ENCODE measurements at regions not wholly inside any gene's neighbourhood (a gene's known extent, or its start where the extent isn't known, plus 50 kb on each side); places are given as distances from the start of the nearest gene placed in this dataset.

DNA sequence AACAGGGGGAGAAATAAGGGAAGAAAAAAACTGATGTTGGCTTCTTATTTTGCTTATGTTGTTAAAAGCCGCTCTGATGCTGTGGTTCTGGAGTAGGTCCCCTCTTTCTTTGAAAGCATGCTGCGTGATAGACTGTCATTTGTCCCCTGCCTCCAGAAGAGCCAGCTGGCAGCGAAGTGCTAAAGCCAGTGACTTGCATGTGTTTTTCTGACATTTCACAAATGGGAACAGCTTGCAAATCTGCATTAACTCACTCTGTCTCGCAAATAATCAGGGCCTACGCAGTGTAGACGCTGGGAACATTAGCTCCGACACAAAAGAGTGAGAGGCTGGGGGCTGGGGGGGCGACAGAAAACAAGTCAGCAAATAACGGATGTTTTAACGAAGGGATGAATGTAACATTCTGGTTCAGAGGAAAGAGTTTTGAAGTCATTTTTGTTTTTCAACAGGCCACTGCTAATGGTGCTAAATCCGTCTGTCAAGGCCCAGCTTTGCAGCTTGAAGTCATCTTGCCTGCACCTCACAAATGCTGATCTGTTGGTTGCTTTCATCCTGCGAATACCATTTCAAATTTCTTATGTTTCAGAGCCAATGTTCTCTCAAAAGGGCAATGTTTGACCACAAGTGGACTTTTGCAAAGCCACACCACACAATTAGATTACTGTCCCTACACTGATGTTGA, 68.8 kb upstream of the PIK3C3 start (continued):
- TF ChIP-seq, protein P1, sequence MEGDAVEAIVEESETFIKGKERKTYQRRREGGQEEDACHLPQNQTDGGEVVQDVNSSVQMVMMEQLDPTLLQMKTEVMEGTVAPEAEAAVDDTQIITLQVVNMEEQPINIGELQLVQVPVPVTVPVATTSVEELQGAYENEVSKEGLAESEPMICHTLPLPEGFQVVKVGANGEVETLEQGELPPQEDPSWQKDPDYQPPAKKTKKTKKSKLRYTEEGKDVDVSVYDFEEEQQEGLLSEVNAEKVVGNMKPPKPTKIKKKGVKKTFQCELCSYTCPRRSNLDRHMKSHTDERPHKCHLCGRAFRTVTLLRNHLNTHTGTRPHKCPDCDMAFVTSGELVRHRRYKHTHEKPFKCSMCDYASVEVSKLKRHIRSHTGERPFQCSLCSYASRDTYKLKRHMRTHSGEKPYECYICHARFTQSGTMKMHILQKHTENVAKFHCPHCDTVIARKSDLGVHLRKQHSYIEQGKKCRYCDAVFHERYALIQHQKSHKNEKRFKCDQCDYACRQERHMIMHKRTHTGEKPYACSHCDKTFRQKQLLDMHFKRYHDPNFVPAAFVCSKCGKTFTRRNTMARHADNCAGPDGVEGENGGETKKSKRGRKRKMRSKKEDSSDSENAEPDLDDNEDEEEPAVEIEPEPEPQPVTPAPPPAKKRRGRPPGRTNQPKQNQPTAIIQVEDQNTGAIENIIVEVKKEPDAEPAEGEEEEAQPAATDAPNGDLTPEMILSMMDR (conservative IDR thresholded peaks at IDR 0.05; ENCODE audit: low read depth in 2 of 2) = no peak
- no peak for TF ChIP-seq CREB1 (CRISPR knock-in tag; IDR thresholded peaks at IDR 0.05; ENCODE audit: low read depth)
- no peak for TF ChIP-seq NANOG (IDR thresholded peaks at IDR 0.05; ENCODE audit: borderline replicate concordance)
- no peak for TF ChIP-seq STAT1 (IDR thresholded peaks at IDR 0.05; ENCODE audit: unreplicated experiment)

DNA sequence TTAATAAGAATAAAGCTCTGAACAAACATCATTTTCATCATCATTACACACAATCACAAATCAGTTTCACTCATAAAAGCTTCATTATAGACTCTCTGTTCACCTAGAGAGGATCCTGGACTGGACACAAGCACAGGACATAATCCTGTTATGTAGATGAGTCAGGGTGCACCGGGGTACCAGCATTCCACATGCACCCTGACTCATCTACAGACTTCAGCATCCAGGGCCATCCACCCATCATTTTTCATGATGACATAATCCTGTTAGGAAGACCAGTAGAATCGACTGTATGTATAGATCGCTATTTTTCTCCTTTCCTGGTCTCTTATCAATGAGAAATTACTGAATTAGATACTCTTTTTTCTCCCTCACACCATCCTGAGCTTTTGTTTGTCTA, 73.7 kb upstream of the PIK3C3 start:
- TF ChIP-seq, protein P2, sequence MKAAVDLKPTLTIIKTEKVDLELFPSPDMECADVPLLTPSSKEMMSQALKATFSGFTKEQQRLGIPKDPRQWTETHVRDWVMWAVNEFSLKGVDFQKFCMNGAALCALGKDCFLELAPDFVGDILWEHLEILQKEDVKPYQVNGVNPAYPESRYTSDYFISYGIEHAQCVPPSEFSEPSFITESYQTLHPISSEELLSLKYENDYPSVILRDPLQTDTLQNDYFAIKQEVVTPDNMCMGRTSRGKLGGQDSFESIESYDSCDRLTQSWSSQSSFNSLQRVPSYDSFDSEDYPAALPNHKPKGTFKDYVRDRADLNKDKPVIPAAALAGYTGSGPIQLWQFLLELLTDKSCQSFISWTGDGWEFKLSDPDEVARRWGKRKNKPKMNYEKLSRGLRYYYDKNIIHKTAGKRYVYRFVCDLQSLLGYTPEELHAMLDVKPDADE (IDR thresholded peaks at IDR 0.05) = no peak
- no peak for TF ChIP-seq CREB1 (CRISPR knock-in tag; IDR thresholded peaks at IDR 0.05; ENCODE audit: low read depth)
- Mint-ChIP-seq H3K27me3 (ENCODE audit: insufficient read depth, low read depth, poor library complexity) (peaks cover 2% of the 10 kb centered on the region), H3K27ac (no peak overlapping the region), H3K4me3 (no peak overlapping the region), H3K36me3 (ENCODE audit: low read depth) (no peaks in the 10 kb centered on the region), H3K4me1 (peaks cover 3% of the 10 kb centered on the region; the same call in 1 of the 3 replicates), H3K9me3 (no peaks in the 10 kb centered on the region)
- Histone ChIP-seq H3K4me3 (no peak overlapping the region), H4K20me1 (replicated peaks; ENCODE audit: insufficient read depth) (no peaks in the 10 kb centered on the region), H3K27ac (ENCODE audit: low read depth) (no peak overlapping the region), H3F3A (replicated peaks; ENCODE audit: low read depth) (no peaks in the 10 kb centered on the region), H3K4me2 (no peak overlapping the region), H2AFZ (no peak overlapping the region), H3K4me1 (ENCODE audit: insufficient read depth) (no peaks in the 10 kb centered on the region), H3K9me2 (ENCODE audit: insufficient read depth) (no peaks in the 10 kb centered on the region; the same call in 1 of the 2 replicates), H3K27me3 (ENCODE audit: insufficient read depth) (no peaks in the 10 kb centered on the region), H3K36me3 (ENCODE audit: insufficient read depth) (no peaks in the 10 kb centered on the region), H3K79me2 (replicated peaks; ENCODE audit: insufficient read depth) (no peaks in the 10 kb centered on the region)
- DNase-seq (ENCODE audit: low spot score) (no peak), ATAC-seq (no peak)

DNA sequence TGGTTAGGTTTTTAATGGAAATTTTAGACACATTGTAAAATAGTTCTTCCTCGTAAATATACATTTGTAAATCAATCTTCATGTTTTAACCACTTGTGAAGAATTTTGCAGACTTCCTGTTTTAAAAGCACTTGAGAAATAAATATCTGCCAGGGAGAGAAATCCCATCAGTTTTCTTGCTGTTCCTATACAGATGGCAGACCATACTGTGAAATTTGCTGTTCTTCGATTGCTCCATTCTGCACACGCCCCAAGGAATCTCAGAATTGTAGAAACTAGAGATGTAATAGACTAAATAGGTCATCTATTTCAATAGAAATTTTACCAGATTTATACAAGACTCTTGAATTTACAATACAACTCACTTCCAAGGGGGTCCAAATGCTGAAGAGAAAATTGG, 75.8 kb upstream of the PIK3C3 start:
- H3K27ac ChIP-seq (ENCODE audit: low read depth) = no peak overlapping the region
- no peaks in the 10 kb centered on the region for H3K9me3 Mint-ChIP-seq
- TF ChIP-seq JUNB (IDR thresholded peaks at IDR 0.05; ENCODE audit: unreplicated experiment) (no peak), NANOG (IDR thresholded peaks at IDR 0.05; ENCODE audit: borderline replicate concordance) (no peak), EZH2phosphoT487 (IDR thresholded peaks at IDR 0.05; ENCODE audit: unreplicated experiment) (no peak)
- TF ChIP-seq, protein P3, sequence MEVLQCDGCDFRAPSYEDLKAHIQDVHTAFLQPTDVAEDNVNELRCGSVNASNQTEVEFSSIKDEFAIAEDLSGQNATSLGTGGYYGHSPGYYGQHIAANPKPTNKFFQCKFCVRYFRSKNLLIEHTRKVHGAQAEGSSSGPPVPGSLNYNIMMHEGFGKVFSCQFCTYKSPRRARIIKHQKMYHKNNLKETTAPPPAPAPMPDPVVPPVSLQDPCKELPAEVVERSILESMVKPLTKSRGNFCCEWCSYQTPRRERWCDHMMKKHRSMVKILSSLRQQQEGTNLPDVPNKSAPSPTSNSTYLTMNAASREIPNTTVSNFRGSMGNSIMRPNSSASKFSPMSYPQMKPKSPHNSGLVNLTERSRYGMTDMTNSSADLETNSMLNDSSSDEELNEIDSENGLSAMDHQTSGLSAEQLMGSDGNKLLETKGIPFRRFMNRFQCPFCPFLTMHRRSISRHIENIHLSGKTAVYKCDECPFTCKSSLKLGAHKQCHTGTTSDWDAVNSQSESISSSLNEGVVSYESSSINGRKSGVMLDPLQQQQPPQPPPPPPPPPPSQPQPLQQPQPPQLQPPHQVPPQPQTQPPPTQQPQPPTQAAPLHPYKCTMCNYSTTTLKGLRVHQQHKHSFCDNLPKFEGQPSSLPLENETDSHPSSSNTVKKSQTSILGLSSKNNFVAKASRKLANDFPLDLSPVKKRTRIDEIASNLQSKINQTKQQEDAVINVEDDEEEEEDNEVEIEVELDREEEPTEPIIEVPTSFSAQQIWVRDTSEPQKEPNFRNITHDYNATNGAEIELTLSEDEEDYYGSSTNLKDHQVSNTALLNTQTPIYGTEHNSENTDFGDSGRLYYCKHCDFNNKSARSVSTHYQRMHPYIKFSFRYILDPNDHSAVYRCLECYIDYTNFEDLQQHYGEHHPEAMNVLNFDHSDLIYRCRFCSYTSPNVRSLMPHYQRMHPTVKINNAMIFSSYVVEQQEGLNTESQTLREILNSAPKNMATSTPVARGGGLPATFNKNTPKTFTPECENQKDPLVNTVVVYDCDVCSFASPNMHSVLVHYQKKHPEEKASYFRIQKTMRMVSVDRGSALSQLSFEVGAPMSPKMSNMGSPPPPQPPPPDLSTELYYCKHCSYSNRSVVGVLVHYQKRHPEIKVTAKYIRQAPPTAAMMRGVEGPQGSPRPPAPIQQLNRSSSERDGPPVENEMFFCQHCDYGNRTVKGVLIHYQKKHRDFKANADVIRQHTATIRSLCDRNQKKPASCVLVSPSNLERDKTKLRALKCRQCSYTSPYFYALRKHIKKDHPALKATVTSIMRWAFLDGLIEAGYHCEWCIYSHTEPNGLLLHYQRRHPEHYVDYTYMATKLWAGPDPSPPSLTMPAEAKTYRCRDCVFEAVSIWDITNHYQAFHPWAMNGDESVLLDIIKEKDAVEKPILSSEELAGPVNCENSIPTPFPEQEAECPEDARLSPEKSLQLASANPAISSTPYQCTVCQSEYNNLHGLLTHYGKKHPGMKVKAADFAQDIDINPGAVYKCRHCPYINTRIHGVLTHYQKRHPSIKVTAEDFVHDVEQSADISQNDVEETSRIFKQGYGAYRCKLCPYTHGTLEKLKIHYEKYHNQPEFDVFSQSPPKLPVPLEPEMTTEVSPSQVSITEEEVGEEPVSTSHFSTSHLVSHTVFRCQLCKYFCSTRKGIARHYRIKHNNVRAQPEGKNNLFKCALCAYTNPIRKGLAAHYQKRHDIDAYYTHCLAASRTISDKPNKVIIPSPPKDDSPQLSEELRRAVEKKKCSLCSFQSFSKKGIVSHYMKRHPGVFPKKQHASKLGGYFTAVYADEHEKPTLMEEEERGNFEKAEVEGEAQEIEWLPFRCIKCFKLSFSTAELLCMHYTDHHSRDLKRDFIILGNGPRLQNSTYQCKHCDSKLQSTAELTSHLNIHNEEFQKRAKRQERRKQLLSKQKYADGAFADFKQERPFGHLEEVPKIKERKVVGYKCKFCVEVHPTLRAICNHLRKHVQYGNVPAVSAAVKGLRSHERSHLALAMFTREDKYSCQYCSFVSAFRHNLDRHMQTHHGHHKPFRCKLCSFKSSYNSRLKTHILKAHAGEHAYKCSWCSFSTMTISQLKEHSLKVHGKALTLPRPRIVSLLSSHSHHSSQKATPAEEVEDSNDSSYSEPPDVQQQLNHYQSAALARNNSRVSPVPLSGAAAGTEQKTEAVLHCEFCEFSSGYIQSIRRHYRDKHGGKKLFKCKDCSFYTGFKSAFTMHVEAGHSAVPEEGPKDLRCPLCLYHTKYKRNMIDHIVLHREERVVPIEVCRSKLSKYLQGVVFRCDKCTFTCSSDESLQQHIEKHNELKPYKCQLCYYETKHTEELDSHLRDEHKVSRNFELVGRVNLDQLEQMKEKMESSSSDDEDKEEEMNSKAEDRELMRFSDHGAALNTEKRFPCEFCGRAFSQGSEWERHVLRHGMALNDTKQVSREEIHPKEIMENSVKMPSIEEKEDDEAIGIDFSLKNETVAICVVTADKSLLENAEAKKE (CRISPR knock-in tag; IDR thresholded peaks at IDR 0.05) = no peak
- TF ChIP-seq, protein P1 (conservative IDR thresholded peaks at IDR 0.05; ENCODE audit: low read depth in 2 of 2) = no peak

More for the DNA sequence above, 75.8 kb upstream of the PIK3C3 start:
- no peak overlapping the region for H3K4me3 ChIP-seq
- no peak overlapping the region for H3K4me3 Mint-ChIP-seq
- no peaks in the 10 kb centered on the region for H3K4me1 ChIP-seq (ENCODE audit: insufficient read depth)
- no peaks in the 10 kb centered on the region for H3K9me2 ChIP-seq (ENCODE audit: insufficient read depth)
- H3K27me3 Mint-ChIP-seq (ENCODE audit: insufficient read depth, low read depth, poor library complexity) = peaks cover 2% of the 10 kb centered on the region
- H3K36me3 Mint-ChIP-seq (ENCODE audit: low read depth) = no peaks in the 10 kb centered on the region
- H3K36me3 ChIP-seq (ENCODE audit: insufficient read depth) = no peaks in the 10 kb centered on the region
- DNase-seq (ENCODE audit: low spot score) (no peak), ATAC-seq (no peak)
- no peaks in the 10 kb centered on the region for H3F3A ChIP-seq (replicated peaks; ENCODE audit: low read depth)
- H4K20me1 ChIP-seq (replicated peaks; ENCODE audit: insufficient read depth) = no peaks in the 10 kb centered on the region
- no peak overlapping the region for H3K4me2 ChIP-seq
- H3K27ac Mint-ChIP-seq = no peak overlapping the region
- no peak overlapping the region for H2AFZ ChIP-seq
- no peaks in the 10 kb centered on the region for H3K27me3 ChIP-seq (ENCODE audit: insufficient read depth)
- peaks cover 3% of the 10 kb centered on the region; the same call in 1 of the 3 replicates for H3K4me1 Mint-ChIP-seq
- H3K79me2 ChIP-seq (replicated peaks; ENCODE audit: insufficient read depth) = no peaks in the 10 kb centered on the region

All from GM23338 (cell line).